HG03442 (cell line): ENCODE measurements at regions not wholly inside any gene's neighbourhood (a gene's known extent, or its start where the extent isn't known, plus 50 kb on each side); places are given as distances from the start of the nearest gene placed in this dataset.

Experiments
- ATAC-seq: cut with Tn5 transposase; IDR thresholded peaks from one replicate; pipeline ENCODE4 v1.9.1; 2021; ENCODE audit warnings: mild to moderate bottlenecking, moderate library complexity; ENCODE audit not compliant: unreplicated experiment

DNA sequence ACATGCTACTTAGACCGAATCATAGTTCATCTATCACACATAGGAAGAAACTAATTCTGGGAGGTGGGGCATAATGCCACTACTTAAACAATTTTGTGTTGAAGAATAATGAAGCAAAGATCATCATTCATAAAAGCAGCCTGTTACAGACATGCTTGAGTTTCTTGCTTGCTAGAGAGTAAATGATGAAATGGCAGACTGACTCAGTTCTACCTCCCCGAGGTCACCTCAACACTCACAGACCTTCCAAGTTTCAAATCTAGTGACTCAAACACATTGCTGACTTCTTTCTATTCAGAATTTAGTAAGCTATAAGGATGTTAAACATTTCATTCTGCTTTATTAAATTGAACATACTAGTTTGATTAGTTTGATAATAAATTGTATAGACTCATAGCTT lies 636.5 kb upstream of the FRG1 start:
- no peak for ATAC-seq

DNA sequence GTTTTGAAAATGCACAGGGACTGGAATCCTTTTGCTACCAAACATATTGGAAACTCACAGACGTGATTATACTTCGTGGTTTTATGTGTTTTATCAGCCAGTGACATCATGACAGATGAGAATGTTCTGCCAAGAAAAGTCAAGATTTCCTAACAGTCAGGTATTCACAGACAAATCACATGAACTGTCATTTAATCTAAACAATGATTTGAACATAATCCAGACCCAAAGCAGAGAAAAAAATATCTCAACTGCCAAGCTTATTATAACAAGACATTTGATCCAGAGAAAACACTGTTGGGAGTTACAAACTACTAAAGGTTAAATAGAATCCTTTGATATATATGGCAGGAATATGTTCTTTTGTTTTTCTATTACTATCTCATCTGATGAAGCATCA lies 635.9 kb upstream of the FRG1 start:
- ATAC-seq = no peak

DNA sequence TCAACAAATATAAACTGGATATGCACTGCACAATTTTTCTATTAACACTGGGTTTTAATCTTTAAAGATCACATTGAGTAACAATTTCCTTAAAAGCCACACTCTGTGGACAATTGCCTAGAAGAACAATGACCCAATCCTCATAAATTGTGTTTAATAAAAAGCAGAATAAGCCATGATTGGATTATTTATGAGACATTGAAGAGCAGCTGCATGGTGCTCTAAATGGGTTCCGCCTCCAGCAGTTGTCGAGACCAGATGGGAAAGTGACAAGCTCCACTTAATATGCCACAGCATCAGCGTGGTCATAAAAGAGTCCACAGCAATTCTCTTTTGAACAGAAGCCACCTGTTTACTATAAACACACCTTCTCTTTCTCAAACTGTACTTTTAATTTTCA lies 635.2 kb upstream of the FRG1 start:
- ATAC-seq = no peak

DNA sequence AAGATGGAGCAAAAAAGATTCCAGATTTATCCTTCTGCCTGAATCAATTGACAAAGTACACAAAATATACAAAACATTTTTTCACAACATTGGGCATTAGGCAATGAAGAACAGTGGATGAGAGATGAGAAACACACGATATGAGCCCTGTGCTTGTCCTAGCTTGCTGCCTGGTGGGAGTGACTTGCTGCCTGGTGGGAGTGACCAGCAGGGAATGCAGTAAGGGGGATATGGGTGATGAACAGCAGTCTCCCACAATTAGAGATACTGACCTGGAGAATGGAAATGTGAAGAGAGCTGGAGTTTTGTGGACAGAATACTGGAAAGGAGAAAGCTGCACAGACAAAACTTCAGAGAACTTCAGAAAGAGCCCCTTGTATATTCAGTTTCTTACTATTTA lies 629.4 kb upstream of the FRG1 start:
- no peak for ATAC-seq

DNA sequence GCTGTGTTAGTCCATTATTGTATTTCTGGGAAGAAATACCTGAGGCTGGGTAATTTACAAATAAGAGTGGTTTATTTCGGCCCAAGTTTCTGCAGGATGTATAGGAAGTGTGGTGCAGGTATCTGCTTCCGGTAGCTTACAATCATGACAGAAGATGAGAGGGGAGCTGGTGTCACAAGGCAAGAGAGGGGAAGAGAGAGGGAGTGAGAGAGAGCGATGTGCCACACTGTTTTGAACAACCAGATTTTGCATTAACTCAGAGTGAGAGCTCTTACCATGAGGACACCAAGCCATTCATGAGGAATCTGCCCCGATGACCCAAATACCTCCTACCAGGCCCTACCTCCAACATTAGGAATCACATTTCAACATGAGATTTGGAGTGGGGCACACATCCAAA lies 627.6 kb upstream of the FRG1 start:
- no peak for ATAC-seq

DNA sequence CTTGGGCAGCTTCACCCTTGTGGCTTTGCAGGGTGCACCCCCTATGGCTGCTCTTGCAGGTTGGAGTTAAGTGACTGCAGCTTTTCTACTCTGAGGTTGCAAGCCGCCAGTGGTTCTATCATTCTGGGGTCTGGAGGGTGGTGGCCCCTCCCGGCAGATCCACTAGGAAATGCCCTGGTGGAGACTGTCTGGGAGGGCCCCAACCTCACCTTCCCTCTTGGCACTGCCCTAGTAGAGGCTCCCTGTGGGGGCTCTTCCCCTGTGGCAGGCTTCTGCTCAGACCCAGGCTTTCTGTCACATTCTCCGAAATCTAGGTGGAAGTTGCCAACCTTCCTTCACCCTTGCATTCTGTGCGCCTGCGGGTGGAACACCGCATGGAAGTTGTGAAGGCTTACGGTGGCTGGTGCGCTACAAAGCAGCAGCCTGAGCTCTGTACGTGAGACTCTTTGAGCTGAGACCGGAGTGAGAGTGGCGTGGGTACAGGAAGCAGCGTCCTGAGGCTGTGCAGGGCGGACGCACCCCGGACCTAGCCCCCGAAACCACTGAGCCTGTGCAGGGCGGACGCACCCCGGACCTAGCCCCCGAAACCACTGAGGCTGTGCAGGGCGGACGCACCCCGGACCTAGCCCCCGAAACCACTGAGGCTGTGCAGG lies 626.7 kb upstream of the FRG1 start:
- ATAC-seq = no peak

DNA sequence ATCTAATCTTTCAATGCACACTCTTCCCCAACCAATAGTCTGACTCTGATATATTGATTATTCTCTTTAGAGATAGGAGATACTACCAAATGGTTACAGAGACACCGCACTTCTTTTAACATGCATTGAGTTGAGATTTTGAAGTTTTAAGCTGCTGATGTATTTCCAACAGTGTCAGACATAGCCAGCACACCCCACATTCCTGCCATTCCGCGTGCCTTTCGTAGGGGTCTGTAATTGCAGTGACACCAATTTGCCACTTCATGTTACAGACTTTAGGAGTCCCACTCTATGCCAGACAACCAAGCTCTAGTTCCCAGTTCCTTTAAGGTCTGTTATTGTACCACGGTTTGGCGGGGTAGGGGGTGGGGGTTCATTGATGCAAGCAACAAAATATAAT lies 618.2 kb upstream of the FRG1 start:
- ATAC-seq = no peak

DNA sequence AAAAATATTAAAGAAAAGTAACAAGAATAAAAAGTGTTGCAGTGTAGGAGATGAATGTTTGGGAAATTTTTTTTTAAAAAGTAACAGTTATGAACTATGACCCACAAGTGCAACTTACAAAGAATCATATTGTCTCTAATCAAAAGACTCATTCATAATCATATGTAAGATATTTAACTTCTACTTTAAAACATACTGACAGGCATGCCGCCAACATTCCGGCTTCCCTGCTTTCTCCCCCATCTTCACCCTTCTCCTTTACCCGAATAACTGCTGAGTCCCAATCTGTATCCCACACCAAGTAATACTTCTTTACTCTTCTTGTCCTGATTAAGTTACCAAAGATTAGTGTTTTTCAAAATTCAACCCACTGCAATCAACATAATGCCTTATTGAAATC lies 598.8 kb upstream of the FRG1 start:
- ATAC-seq = no peak

DNA sequence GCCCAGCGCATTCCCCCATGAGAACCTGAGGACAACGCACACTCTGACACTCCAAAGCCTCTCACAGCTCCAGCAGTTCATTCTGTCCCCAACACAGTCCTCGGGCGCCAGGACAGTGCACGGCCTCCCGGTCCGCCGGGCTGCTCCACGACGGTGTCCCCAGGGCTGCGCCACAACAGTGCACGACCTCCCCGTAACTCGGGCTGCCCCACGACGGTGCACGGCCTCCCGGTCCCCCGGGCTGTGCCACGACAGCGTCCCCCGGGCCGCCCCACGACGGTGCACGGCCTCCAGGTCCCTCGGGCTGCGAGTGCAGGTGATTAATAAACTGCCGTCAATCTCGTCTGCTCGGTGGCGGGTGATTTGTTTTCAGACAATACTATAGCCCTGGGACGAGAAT lies 585.1 kb upstream of the FRG1 start:
- ATAC-seq = no peak

DNA sequence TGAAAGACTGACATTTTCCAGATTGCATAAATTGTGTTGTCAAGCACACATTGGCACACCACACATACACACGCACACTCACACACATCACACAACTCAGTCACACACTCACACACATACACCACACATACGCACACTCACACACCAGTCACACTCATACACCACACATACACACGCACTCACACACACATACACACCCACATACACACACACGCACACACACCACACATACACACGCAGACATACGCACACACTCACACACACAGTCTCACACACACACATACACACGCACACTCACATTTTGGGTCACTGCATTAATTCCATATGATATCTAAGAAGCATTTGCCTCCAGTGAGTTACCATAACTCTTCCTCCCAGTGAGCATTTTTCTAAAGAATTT lies 578.3 kb upstream of the FRG1 start:
- ATAC-seq = no peak

DNA sequence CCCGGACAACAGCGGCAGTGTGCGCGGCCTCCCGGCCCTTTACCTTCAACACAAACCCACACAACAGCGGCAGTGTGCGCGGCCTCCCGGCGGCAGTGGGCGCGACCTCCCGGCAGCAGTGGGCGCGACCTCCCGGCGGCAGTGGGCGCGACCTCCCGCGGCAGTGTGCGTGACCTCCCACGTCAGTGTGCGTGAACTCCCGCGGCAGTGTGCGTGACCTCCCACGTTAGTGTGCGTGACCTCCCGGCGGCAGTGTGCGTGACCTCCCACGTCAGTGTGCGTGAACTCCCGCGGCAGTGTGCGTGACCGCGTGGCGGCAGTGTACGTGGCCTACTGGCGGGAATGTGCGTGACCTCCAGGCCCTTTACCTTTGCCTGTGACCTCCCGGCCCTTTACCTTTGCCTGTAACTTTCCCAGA lies 576.6 kb upstream of the FRG1 start:
- ATAC-seq = no peak

DNA sequence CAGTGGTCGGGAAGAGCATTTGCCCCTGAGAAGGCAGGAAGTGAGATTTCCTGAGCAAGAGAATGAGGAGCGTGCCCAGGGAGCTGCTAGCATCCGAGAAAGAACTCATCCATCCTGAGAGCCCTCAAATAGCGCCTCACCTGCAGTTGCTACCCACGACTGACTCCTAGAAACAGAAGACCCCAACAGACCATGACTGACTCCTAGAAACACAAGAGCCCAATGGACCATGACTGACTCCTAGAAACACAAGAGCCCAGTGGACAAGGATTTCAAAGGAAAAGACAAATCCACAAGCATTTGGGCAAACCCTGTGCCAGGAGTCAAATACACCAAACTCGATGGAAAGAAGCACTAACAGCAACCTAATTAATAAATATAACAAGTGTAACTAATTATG lies 575.2 kb upstream of the FRG1 start:
- ATAC-seq = no peak

DNA sequence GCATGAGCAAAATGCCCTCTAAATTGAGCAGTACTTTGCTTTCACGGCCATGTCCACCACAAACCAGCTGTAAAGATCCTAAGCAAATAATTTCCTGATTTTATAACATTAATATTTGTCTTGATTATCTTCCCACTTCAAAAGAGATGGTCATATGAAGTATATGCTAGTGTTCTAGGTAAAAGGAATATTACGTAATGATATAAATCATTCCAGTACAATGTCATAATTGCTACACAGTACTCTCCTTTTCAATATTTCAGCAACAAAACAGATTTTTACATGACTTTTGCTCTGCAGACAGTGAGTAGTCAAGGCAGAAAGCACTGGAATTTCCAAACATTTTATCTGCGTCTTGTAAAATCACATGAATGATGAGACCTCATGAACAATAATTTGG lies 572.8 kb upstream of the FRG1 start:
- no peak for ATAC-seq

DNA sequence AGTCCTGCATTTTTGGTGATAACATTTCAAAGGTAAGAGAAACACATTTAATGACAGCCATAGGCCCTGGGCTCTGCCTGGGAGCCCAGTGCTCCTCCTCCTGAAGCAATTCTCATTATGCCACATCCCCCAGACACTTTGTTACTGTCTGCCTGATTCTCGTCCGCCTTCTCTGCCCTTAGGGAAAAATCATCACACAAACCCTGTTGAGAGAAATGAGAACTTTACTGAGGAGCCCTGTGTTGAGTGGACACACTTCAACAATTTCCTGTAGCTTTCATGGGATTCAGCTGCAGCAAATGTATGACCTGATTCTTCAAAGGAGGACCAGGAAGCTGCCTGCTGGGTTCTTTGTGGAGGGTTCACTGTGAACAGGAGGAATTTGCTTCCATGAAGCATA lies 566.5 kb upstream of the FRG1 start:
- no peak for ATAC-seq

DNA sequence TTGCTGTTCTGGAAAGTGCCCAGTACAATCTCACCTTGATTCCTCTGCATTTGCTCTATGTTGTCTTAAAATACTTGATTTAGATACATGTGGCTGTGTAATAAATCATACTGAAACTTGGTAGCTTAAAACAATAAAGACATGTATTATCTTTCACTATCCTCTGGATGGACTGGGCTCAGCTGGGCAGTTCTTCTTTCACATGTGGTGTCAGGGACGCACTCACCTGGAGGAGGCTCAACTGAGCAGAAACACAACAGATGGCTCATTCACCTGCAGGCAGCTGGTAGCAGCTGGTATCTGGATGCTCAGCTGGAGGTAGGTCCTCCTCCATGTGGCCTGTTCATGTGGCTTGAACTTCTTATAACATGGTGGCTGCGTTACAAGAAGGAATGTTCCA lies 563.8 kb upstream of the FRG1 start:
- no peak for ATAC-seq

DNA sequence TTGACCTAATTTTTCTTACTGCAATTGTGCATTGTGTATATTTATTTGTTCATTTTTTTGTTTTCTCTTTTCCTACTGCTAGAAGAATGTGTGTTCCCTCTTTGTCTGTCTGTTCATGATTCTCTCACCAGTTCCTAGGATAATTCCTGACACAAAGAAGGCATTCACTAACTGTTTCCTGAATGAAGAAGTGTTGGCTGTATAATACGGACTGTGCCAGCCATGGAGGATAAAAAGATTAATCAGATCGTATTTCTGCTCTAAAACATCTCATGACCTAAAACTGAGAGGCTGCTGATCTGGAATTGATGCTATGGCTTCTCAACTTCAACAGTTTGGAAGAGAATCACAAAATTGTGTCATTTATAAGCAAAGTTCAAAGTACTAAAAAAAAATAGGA lies 563.1 kb upstream of the FRG1 start:
- no peak for ATAC-seq

DNA sequence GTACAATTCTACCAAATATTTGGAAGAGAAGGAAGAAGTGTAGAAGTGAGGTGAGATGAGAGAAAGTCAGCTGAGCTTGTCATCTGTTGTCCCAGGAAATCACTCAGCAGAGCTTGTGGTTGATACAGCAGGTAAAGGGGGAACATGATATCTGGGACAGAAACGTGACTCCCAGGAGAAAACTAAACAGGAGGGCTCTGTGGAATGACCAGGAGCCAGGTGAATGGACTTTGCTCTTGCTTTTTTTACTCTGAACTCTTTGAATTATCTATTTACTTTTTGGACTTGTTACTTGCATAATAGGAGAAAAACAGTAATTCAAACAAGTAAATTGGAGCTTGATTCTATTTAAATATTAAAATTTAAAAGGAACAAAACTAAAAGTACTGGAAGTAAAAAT lies 555.6 kb upstream of the FRG1 start:
- ATAC-seq = no peak

DNA sequence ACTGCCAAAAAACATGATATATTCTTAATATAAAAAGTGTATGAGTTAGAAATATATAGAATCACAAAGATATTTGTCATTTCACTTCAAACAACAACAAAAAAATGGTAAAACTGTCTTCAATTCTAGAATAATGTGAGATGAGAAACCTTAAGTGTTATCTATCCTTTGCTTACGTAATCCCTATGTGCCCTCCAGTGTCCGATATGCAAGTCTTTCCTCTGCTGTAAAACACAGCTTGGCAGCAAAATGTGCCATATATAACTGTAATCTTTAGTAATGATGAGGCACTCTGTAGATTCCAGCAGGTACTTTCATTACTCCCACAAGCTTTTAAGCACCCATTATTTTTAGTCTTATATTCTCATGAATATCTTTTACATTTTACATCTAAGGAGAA lies 555.1 kb upstream of the FRG1 start:
- no peak for ATAC-seq

DNA sequence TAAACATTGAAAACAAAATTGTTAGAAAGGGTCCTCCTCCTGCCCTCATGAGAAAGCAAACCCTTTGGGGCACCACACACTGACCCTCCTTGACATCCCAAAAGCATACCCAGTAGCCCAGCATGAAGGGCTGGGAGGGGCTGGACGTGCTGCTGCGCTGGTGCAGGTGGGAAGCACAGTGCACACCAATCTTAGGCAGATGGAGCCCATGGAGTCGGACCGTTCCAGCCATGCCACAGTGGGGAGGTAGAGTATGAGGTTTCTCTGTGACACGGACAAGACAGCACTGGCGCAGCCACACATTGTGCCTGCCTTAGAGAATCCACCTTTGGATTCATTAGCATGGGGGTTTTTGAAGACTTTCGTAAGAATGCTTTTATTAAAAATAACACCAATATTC lies 544.2 kb upstream of the FRG1 start:
- no peak for ATAC-seq

DNA sequence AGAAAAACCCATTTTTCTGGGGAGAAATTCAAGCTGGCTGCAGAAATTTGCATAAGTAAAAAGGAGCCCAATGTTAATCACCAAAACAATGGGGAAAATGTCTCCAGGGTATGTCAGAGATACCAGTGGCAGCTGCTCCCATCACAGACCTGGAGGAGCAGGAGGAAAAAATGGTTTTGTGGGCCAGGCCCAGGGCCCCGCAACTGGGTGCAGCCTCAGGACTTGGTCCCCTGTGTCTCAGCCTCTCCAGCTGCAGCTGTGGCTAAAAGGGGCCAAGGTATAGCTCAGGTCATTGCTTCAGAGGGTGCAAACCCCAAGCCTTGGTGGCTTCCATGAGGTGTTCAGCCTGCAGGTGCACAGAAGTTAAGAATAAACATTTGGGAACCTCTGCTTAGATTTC lies 536.4 kb upstream of the FRG1 start:
- no peak for ATAC-seq

DNA sequence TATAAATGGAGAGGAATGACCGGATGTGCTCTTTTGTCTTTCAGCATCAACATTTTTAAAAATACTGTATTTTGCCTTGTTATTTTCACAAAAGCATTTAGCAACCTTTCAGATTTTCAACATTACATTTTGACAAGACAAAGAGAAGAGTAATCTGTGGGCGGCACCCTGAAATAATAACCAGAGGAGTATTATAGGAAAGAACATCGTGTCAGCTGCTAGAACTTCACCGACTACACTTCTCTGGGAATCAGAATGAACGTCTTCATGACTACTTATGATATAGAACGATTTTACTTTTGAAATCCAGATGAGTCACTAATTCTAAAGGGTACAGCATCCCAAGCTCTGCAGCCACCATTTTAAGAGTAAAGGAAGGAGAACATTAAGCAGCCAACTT lies 531.5 kb upstream of the FRG1 start:
- ATAC-seq = no peak

DNA sequence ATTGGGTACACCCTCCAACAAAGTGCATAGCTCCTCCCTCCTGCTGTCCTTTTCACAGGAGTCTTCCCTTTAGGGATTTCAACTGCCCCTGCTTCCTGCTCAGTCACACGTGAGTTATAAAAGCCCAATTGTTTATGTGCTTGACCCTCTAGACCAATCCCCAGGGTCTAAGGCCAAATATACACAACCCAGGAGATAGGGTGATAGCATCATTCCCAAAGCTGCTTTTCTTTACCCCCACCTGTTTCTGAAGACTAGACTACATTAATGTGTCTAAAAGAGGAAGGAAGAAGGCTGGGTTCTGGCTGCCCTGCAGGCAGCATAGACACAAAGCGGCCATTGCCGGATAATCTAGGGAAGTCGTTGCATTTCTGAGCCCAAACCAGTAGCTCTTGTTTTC lies 526.7 kb upstream of the FRG1 start:
- ATAC-seq = no peak

DNA sequence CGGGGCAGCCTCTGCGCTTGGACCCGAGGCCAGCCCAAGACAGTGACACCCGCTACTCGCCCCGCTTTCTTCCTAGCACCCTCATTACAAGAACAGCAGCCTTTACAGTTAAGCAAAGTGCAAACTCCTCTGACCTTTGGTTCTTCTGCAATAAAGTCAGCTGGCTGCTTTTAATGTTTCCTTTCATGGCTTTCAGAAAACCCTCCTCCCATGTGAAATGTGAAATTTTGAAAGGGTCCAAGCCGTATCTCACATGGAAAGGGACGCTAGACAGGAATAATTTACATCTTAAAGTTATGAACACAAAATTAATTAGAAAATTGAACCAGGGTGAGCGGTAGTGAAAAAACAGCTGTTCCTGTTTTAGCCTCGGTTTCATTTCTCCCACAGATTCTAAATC lies 520.1 kb upstream of the FRG1 start:
- ATAC-seq = no peak

DNA sequence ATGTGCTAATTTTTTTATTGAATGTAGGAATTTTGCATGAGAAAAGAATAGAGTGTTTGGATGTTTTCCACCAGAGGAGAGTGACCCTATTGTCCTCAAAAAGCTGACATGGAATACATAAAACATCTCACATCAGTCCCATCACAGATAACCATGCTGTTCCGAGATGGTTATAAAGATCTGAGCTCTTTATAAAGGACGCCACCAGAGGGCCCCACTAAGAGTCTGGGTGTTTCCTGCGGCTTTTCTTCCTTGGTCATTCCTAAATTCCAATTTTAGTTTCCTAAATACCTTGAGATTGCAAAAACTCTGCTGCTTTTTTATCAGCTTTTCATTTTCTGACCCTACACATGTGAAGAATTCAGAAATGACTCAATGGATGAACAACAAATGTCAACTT lies 504.5 kb upstream of the FRG1 start:
- ATAC-seq = no peak
